HG02943 (cell line): ENCODE measurements at regions not wholly inside any gene's neighbourhood (a gene's known extent, or its start where the extent isn't known, plus 50 kb on each side); places are given as distances from the start of the nearest gene placed in this dataset.

Experiments used
- ATAC-seq: cut with Tn5 transposase; IDR thresholded peaks from one replicate; pipeline ENCODE4 v1.9.1; 2021; ENCODE audit warnings: mild to moderate bottlenecking, low read depth, moderate library complexity; ENCODE audit not compliant: unreplicated experiment

GRCh38 chr22:49218142-49218541 lies 609.5 kb downstream of the BRD1 start:
- ATAC-seq: no peak

DNA sequence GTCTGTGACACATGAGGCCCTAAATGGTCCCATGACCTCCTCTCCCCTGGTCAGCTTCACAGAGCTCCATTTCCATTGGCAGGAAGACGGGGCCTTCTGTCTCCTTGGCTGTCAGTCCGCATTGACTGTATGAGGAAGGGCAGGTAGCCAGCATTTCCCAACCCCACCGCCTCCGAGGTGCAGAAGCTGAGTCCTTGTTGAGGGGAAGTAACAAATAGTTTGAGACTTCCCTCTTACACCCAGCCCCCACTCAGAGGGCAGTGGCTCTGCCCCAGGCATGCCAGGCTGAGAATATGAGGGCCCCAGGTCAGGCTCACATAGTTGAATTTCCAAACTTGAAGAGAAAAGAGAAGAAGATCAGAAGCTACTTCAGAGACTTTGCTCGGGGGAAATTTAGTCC lies 611.1 kb downstream of the BRD1 start:
- no peak for ATAC-seq

DNA sequence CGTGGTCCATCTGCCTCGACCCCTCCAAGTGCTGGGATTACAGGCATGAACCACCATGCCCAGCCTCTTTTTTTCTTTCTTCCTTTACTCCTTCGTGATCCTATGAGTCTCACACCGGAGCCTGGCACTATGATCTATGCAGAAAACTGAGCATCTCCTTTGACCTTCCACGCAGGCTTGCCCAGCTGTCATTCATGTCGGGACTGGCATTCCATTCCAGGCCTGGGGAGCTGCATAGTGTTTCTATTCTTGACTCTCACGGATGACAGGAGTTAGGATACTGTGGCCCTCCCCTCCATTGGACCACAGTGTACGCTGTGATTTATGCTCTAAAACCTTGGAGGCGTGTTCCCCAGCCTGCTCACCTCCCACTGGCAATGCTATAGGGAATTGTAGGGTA lies 611.8 kb downstream of the BRD1 start:
- no peak for ATAC-seq

DNA sequence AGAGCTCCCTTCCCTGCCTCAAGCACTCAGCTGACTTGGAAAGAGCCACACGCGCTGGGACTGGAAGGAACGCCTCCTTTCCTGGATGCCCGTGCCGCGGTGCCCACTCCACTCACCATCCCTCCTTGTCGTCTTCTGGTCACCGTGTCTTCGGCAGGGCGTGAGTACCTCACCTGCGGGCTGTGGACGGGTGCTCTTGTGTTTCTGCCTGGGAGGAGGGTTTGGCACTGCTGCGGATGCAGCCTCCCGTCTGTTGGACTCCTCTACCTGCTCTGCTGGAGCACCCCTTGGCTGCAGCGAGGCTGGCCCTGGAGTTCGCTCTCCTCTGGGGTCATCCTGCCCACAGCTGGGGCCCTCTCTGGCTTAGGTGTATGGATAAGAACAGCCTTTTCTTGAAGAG lies 612.7 kb downstream of the BRD1 start:
- no peak for ATAC-seq

DNA sequence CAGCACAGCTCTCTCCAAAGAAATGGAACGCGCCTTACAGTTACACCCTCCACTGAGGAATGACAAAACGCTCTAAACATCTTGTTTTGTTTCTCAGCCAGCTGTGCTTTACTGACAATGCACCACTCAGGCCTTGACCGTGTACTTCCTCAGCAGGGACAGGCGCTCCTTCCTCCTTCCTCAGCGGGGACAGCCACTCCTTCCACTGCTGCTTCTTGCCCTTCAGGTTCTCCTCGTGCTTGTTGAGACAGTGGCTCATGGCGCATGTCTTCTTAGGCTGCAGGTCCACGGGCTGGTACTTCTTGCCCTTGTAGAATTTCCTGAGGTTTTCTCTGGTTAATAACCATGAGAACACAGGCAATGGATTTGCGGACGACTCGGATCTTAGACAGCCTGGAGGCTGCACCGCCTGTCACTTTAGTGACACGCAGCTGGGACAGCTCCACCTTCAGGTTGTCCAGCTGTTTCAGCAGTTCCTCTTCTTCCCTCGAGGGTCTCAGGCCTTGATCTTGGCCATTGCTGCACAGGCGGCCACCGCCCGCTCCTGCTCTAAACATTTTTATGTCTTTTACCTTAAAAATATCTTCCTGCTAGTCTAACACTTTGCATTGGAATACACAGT lies 613.8 kb downstream of the BRD1 start:
- ATAC-seq: no peak

- ATAC-seq: no peak
Measured at GRCh38 chr22:49212466-49212865, 615.2 kb downstream of the BRD1 start.

DNA sequence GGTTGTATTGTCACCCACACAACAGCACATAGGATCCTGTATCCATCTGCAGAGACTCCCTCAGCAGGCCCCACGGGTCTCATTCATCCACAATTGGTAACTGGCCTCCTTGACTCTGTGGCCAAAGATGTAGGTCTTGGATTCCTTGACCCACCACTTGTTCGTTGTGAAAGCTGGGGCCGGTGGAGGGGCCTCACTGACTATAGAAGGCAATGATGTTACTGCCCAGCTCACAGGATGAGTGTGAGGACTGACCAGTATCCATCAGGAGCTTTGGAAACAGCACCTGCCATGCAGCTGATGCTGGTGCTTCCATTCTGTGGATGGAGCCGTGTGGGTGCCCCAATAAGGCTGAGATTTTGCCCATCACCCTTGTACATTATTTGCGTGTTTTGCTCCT lies 615.7 kb downstream of the BRD1 start:
- ATAC-seq: no peak

DNA sequence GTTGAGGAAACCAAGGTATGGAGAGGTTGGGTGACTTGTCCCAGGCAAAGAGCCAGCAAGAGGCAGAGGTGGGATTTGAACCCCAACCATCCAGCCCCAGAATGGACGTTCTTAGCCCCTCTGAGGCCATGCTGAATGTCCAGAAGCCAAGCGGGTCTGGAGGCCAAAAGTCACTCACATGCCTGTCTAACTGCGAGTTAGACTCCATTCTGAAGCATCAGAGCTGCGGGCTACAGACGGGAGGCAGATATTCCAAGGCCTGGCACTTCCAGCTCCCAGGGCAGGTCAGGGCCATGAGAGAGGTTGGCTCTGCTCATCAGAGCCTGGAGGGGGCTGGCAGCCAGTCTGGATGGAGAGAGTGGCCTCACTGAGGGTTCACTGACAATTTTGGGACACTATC lies 616.5 kb downstream of the BRD1 start:
- ATAC-seq: no peak

GRCh38 chr22:49210606-49211005 lies 617.1 kb downstream of the BRD1 start:
- no peak for ATAC-seq

DNA sequence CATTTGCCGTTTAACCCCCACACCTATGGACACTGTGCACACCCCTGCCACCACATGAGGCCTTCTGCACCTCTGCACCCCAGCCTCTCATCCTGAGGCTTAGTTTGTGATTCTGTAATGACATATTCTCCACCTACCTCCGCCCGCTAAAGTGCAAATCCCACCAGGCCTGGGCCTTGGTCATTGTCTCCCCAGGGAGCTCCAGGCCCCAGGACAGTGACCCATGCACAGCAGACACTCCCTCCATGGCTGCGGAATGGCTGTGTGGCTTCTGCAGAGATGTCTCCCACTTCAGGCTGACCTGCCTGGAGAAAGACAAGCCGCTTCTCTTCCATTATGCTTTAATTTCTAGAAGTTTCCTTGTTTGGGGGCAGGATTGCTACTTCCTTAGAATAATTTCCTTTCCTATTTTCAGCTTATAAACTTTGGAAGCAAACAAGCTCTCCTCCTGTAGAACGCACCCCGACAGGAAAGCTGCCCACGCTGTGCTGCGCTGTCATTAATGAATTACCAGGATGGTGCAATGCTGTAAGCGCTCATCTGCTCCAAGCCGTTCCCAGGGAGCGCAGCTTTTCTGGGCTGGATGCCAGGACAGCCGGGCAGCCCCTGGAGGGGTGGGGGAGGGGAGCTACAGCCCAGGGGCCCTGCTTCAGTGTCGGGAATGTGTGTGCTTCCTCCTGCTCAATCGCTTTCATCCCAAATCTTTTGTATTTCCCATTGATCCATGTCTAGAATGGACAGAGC lies 618.0 kb downstream of the BRD1 start:
- ATAC-seq: no peak

- ATAC-seq: no peak
Measured at GRCh38 chr22:49208768-49209252, 618.9 kb downstream of the BRD1 start.

DNA sequence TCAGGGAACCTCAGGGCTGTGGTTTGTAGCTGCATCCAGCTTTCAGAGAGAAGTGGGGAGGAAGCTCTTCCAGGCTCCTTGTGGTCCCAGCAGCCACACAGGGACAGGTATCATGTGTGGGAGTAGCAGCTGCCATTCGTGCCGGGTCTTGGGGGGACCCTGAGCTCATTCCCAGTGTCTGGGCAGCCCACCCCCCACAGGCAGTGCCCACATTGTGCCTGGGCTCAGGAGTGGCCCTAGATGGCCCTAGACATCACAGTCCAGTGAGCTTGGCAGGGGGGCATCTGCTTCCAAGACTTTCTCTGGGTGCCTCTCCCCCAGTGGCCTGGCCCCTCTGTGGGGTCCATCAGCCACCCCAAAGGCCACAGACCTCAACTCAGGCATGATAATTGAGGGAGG lies 619.7 kb downstream of the BRD1 start:
- ATAC-seq: no peak

DNA sequence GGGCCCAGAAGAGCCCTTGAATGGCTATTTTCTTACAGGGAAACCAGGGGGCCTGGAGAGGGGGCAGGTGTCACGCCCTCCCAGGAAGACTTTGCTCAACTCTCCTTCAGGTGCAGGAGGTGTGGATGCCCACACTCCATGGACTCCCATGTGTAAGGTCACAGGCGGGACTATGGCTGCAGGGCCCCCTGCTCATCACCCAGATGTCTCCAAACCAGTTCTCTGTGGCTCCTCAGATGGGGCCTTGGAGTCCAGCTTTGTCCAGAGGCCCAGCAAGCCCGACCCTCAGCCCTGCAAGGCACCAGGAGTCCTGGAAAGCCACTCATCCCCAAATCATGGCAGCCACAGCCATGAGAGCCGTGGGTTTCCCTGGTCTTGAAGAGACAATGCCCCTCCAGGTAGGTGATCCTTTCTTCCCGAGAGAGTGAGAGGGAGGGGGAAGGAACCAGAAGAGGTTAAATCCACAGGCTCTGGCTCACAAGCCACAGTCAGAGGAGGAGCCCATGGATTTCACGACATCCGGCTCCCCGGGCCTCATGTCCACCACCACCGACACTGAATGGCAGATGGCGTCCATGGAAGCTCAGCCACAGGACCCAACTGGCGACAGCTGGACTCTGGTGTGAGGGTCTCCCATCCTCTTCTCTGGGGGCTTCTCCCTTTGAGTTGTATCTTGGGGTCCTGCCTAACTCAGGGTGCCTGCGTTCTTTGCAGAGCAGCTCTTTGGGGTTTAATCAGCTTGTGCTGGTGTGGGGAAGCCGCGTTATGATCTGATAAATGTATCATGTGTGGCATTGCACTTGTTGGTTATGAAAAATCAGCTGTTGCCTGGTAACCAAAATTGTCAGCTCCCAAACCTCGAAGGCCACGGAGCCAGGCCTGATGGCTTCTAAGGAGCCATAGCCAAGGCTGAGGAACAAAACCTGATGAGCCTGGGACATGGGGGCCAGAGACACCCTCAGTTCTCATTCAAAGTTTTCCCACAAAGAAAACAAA lies 620.4 kb downstream of the BRD1 start:
- ATAC-seq: no peak

DNA sequence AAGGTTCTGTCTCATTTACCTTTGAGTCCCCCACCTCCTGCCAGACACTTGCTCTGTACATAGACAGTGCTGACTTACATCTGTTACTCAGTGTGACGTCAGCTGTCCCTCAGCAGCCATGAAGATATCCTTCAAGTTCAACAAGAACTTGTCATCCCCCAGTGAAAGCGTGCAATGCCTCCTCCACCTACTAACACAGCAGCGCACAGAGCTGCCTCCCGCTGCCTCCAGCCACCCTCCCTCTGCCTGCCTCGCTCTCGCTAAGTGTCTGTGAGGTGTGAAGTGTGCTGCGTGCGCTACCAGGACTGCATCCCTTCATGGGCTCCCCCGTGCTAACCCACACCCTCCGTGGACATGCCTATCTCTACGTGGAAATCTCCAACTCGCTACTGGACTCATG lies 621.4 kb downstream of the BRD1 start:
- ATAC-seq: no peak

DNA sequence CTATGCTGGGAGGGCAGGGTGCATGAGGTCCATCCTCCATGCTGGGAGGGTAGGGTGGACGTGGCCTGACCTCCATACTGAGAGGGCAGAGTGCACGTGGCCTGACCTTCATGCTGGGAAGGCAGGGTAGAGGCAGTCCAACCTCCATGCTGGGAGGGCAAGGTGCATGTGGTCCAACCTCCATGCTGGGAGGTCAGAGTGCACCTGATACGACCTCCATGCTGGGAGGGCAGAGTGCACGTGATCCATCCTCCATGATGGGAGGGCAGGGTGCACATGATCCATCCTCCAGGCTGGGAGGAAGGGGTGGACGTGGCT lies 622.2 kb downstream of the BRD1 start:
- no peak for ATAC-seq

DNA sequence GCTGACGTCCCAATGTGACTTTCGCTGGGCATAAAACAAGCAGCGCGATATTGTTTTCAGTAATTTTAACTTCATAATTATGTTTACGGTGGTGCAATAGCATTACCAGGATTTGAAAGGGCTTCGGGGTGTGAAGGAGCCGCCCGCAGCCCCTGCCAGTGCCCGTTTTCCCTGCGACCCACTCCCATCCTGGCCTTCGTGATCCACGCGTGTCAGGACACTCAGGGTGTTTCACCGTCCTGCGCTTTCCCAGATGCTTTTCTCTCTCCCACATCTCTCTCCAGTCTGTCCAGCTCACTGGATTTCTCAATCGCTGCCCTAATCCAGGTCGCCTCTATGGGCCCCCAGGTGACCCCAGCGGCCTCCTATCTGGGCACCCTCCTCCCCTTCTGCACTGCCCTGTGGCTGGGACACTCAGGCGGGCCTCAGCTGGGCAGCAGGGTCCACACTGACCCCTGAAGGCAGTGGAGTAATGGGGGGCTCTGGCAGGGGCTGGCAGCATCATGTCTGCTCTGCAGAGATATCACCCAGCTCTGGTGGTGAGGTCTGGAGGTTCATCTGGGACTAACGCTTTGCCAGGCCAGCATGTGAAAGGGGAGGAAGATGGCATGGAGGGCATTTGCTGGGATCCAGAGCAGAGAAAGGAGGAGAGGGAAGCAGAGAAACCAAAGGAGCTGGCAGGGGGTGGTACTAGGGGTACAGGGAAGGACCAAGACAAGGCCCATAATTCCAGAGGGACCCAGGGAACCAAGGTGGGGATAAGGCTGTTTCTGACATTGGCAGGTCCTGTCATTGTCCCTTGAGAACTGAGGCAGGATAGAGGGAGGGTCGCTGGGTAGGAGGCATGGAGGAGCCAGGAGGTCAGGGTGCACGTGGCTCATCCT lies 622.8 kb downstream of the BRD1 start:
- no peak for ATAC-seq

DNA sequence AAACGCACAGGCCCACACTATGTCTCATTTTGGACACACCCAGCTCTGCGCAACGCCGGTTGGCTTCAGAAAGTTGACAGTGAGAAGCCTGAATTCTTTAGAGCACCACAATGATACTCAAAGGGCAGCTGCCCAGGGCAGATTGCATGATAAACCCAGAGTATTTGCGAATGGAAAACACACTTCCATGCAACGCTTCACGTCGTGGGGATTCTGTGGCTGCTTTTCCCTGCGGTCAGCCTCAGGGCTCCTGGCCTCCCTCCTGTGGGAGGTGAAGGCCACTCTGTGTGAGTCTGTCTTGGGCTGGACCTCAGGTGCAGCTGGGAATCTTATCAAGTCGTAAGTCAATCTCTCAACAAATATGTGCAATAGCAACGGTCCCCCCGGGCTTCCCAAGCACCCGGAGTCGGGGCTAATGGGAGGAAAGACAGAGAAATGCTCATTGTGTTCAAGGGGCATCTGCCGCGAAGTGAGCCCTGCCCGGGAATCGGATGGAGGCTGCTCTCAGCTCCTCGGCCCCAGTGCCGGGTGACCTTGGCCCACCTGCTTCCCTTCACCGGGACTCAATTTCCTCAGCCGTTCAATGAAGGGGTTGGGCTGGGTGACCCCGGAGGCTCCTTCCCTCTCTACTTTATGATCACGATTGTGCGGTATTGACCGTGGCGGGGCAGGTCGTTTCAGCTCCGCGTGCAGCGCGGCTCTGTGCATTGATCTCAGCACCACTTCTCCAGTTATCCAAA lies 623.6 kb downstream of the BRD1 start:
- no peak for ATAC-seq

- ATAC-seq: no peak
Measured at GRCh38 chr22:49203091-49203858, 624.4 kb downstream of the BRD1 start.

- ATAC-seq: no peak
Measured at GRCh38 chr22:49202226-49202625, 625.4 kb downstream of the BRD1 start.
